ES-I3 (cell line): ENCODE measurements at regions not wholly inside any gene's neighbourhood (a gene's known extent, or its start where the extent isn't known, plus 50 kb on each side); places are given as distances from the start of the nearest gene placed in this dataset.

Experiments
- H3K36me3 ChIP-seq: 2 replicates; pipeline ENCODE4 v1.6.1; 2013; ENCODE audit warnings: mild to moderate bottlenecking, low read length, control low read depth, moderate library complexity; ENCODE audit not compliant: insufficient read depth
- H3K4me1 ChIP-seq: 2 replicates; pipeline ENCODE4 v1.6.1; 2013; ENCODE audit warnings: mild to moderate bottlenecking, control low read depth, low read length; ENCODE audit not compliant: insufficient read depth
- H3K9ac ChIP-seq: 2 replicates; pipeline ENCODE4 v1.6.1; 2013; ENCODE audit warnings: low read depth, mild to moderate bottlenecking, low read length, moderate library complexity
- H3K9me3 ChIP-seq: 2 replicates; pipeline ENCODE4 v1.6.1; 2013; ENCODE audit warnings: mild to moderate bottlenecking, low read length, moderate library complexity; ENCODE audit not compliant: control insufficient read depth, insufficient read depth

DNA sequence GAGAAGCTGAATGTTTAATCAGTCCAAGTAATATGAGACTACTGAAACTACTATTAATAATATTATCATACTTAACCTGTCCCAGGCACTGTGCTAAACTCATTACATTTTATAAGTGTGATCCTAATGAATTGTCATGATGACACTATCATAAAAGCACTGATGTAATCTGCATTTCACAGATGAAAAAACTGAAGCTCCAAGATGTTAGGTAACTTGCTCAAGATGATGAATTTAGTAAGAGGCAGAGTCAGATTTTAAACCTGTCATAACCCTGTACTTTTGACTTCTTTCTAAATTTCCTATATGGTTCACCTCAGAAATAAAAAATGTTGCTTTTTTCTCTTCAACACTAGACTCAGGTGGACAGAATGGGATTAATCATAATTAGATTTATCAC is 237.6 kb downstream of the ALDH8A1 start:
- Histone ChIP-seq H3K9ac (no peak overlapping the region), H3K36me3 (no peaks in the 10 kb centered on the region), H3K4me1 (0 out of 2 replicates have a peak, but pooled peaks cover 3% of the 10 kb centered on the region), H3K9me3 (no peaks in the 10 kb centered on the region)

- no peaks in the 10 kb centered on the region for H3K9me3 ChIP-seq
- no peaks in the 10 kb centered on the region for H3K36me3 ChIP-seq
- H3K9ac ChIP-seq: no peak overlapping the region
- H3K4me1 ChIP-seq: 0 out of 2 replicates have a peak, but pooled peaks cover 10% of the 10 kb centered on the region
Measured at GRCh38 chr6:134708079-134708478, 241.8 kb downstream of the ALDH8A1 start.

GRCh38 chr6:134707342-134708031 is 242.4 kb downstream of the ALDH8A1 start:
- Histone ChIP-seq H3K36me3 (no peaks in the 10 kb centered on the region), H3K9me3 (no peaks in the 10 kb centered on the region; the same call in 1 of the 2 replicates), H3K9ac (no peak overlapping the region), H3K4me1 (0 out of 2 replicates have a peak, but pooled peaks cover 10% of the 10 kb centered on the region)

DNA sequence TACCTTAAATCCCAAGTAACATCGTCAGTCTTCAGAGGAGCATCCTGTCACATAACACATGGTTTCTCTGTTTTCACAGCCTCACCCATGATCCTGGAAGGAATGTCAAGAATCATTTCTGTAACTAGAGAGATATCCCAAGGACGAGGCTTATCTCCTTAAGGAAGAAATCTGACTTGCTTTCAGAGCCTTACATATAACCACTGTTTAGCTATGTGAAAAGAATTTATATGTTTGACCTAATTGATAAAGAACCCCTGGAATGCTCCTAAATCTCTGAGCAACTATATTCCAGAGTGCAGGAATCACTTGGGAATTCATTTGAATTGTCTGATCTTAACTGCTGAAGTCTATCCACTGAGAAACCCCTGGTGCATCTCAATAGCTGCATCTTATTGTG is 243.1 kb downstream of the ALDH8A1 start:
- H3K9me3 ChIP-seq: no peaks in the 10 kb centered on the region; the same call in 1 of the 2 replicates
- no peak overlapping the region for H3K9ac ChIP-seq
- 0 out of 2 replicates have a peak, but pooled peaks cover 10% of the 10 kb centered on the region for H3K4me1 ChIP-seq
- no peaks in the 10 kb centered on the region for H3K36me3 ChIP-seq

- no peak overlapping the region for H3K9ac ChIP-seq
- no peaks in the 10 kb centered on the region for H3K36me3 ChIP-seq
- 0 out of 2 replicates have a peak, but pooled peaks cover 10% of the 10 kb centered on the region for H3K4me1 ChIP-seq
- no peaks in the 10 kb centered on the region; the same call in 1 of the 2 replicates for H3K9me3 ChIP-seq
Measured at GRCh38 chr6:134706153-134706552, 243.7 kb downstream of the ALDH8A1 start.

- Histone ChIP-seq H3K36me3 (no peaks in the 10 kb centered on the region), H3K4me1 (0 out of 2 replicates have a peak, but pooled peaks cover 10% of the 10 kb centered on the region), H3K9ac (no peak overlapping the region), H3K9me3 (no peaks in the 10 kb centered on the region; the same call in 1 of the 2 replicates)
Measured at GRCh38 chr6:134703206-134703605, 246.7 kb downstream of the ALDH8A1 start.

DNA sequence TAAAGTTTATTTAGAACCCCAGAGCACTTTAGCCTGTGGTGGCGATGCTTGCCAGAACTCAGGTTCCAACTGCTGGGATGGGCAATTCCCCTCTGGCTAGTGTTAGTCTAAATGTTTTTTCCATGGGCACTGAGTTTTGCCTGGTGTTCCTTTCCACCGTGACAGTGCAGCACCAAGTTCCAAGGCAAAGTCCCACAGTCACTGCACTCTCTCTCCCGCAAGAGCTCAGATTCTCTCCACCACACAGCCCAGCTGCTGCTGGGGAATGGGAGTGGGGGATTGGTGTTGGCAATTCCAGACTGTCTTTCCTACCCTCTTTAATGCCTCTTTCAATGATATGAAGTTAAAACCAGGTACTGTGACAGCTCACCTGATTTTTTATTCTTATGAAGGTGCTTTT is 247.6 kb downstream of the ALDH8A1 start:
- Histone ChIP-seq H3K36me3 (no peaks in the 10 kb centered on the region), H3K9me3 (no peaks in the 10 kb centered on the region; the same call in 1 of the 2 replicates), H3K9ac (no peak overlapping the region), H3K4me1 (0 out of 2 replicates have a peak, but pooled peaks cover 7% of the 10 kb centered on the region)

DNA sequence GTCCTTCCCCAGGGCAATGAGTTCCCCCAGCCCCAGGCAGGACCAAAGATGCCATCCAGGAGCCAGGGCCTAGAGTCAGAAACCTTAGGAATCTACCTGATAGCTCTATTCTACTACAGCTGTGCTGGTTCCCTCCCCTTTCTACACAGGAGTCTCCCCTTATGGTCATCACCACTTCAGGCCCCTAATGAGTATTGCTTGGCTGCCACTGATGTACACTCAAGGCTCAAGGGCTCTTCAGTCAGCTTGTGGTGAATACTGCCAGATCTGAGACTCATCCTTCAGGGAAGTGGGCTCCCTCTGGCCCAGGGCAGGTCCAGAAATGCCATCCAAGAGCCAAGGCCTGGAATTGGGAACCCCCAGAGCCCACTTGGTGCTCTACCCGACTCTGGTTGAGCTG is 248.6 kb downstream of the ALDH8A1 start:
- Histone ChIP-seq H3K9me3 (no peaks in the 10 kb centered on the region; the same call in 1 of the 2 replicates), H3K36me3 (no peaks in the 10 kb centered on the region), H3K4me1 (0 out of 2 replicates have a peak, but pooled peaks cover 3% of the 10 kb centered on the region), H3K9ac (no peak overlapping the region)

- no peaks in the 10 kb centered on the region; the same call in 1 of the 2 replicates for H3K9me3 ChIP-seq
- 0 out of 2 replicates have a peak, but pooled peaks cover 1% of the 10 kb centered on the region for H3K4me1 ChIP-seq
- no peaks in the 10 kb centered on the region for H3K36me3 ChIP-seq
- no peak overlapping the region for H3K9ac ChIP-seq
Measured at GRCh38 chr6:134698228-134698627, 251.7 kb downstream of the ALDH8A1 start.

GRCh38 chr6:134692008-134692407 is 257.9 kb downstream of the ALDH8A1 start:
- Histone ChIP-seq H3K36me3 (no peaks in the 10 kb centered on the region), H3K4me1 (no peaks in the 10 kb centered on the region), H3K9ac (no peak overlapping the region), H3K9me3 (no peaks in the 10 kb centered on the region)

DNA sequence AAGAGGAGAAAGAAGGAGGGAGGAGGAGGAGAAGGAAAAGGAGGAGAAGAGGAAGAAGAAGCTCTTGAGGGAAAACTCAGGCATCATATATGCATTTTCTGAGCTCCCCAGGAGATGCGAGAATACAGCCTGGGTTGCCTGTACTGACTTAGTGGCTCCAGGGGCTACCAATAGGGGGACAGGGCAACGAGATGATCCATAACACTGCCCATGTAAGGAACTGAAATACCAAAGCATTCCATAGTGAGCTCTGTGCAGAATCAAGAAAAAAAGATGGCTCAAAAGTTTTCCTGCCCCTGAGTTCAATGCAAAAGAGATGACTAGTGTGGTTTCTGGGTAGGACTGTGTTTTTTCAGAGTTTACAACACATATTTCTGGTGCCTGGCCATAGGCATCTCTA is 258.7 kb downstream of the ALDH8A1 start:
- Histone ChIP-seq H3K9ac (no peak overlapping the region), H3K4me1 (no peaks in the 10 kb centered on the region), H3K9me3 (no peaks in the 10 kb centered on the region), H3K36me3 (no peaks in the 10 kb centered on the region)

DNA sequence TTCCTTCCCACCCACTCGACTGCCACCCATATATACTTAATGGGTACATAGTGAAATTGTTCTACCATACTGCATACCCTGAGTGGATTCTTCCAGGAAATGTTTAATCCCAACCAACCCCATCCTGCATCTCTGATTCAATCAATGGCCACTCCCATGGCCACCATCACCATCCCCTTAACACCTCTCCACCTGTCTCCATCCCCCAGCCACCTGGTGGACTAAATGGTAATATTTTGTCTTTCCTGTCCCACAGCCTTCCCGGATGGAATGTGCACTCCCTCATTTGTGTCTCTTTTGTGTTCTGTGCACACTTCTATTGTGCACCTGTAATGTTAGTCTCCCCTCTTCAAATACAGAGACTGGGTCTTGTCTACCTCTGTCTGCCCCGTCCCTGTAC is 259.9 kb downstream of the ALDH8A1 start:
- no peaks in the 10 kb centered on the region for H3K9me3 ChIP-seq
- no peak overlapping the region for H3K9ac ChIP-seq
- no peaks in the 10 kb centered on the region for H3K4me1 ChIP-seq
- H3K36me3 ChIP-seq: no peaks in the 10 kb centered on the region

DNA sequence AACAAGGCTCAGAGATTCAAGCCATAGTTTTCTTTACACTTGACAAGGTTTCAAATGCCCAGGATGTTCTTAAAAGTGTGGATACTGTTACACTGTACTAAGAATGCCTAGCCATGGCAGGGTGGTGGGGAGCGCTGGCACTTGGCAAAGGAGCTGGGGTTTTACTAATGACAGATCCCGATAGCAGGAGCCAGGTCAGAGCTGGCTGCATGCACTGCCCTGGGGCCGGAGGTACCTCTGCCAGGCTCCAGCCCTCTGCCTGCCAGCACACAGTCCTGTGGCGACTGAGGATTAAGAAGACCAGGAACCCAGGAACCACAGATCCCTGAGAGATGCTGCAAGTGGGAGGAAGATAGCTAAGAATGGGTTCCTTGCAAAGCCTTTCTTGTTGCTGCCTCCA is 260.3 kb downstream of the ALDH8A1 start:
- Histone ChIP-seq H3K9ac (no peak overlapping the region), H3K36me3 (no peaks in the 10 kb centered on the region), H3K9me3 (no peaks in the 10 kb centered on the region), H3K4me1 (no peaks in the 10 kb centered on the region)

- no peak overlapping the region for H3K9ac ChIP-seq
- no peaks in the 10 kb centered on the region for H3K36me3 ChIP-seq
- no peaks in the 10 kb centered on the region for H3K4me1 ChIP-seq
- no peaks in the 10 kb centered on the region for H3K9me3 ChIP-seq
Measured at GRCh38 chr6:134689177-134689576, 260.7 kb downstream of the ALDH8A1 start.

DNA sequence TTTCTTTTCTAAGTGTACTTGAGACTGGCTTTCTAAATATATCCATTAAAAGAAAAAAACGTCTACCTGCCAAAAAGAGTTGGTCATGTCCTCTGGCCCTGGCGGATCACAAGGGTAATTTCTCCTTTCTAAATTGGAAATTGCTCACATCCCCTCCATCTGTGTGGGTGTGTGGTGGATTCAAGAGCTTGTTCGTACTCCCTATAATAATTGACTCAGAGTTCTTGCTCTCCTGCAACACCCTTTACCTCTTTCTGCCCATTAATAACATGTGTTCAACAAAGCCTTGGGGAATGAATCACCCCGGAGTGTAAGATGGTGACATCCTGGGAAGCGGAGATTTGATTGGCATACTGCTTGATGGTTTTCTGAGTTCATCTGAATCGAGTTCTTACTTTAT is 263.8 kb downstream of the ALDH8A1 start:
- no peak overlapping the region for H3K9ac ChIP-seq
- no peaks in the 10 kb centered on the region for H3K4me1 ChIP-seq
- no peaks in the 10 kb centered on the region for H3K36me3 ChIP-seq
- H3K9me3 ChIP-seq: no peaks in the 10 kb centered on the region
